Inferior parietal cortex (tissue), 1 donor: ENCODE measurements at regions not wholly inside any gene's neighbourhood (a gene's known extent, or its start where the extent isn't known, plus 50 kb on each side); places are given as distances from the start of the nearest gene placed in this dataset.

Source experiments
- DNase-seq: peaks from one replicate; pipeline ENCODE4 v3.0.0-alpha.2; 2016; ENCODE audit errors: extremely low spot score

DNA sequence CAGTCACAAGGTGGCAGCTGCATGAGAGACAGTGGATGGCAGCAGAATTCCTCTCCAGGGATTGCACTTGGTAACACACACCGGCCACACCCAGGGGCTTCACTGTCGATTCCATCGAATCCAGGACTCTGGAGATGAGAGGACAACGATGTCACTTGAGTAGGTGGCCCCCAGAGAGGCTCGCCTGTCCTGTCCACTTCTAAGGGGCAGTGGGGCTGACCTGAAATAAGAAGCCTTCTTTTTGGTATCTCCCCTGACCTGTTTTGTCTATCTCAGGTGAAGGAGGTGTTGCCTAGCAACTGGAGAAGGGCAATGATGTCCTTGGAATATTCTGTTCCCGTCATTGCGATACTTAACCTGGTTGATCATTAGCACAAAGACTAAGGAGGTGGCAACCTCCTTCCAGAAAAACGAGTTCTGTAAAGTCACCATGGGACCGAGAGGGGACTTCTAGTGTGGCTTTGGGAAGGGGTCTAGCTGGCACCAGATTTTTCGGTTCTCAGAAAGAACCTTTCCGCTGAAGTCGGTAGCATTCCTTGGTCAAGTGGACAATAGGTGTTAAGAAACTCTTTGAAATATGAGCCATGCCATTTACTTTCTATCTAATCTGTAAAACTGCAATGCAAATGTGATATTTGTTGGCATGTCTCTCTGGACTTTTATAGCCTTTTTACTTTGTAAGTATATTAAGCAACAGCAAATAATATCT is 85.2 kb upstream of the TMPRSS2 start:
- DNase-seq = no peak

DNA sequence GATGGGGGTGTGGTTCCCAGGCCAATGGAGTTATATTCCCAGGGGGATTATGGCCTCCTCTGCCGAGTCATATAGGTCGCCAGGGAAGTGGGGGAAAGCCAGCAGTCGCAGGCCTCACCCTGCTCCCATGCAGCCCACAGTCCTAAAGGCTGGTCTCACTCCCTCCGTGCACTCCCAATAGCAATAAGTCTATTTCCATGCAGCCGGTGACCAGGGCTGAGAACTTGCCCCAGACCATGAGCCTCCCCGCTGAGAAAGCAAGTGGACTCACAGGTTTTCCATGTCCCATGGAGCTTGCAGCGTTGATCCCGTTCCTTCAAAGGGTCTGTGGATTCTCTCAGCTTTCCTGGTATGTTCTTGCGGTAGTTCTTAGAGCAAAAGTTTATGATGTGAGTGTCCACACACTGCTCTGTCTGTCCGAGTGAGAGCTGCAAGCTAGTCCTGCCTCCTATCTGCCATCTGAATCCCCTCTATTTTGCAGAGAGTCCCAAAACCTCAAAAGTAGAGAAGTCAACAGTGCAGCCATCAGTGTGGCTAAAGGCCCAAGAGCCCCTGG is 81.7 kb upstream of the TMPRSS2 start:
- no peak for DNase-seq

DNA sequence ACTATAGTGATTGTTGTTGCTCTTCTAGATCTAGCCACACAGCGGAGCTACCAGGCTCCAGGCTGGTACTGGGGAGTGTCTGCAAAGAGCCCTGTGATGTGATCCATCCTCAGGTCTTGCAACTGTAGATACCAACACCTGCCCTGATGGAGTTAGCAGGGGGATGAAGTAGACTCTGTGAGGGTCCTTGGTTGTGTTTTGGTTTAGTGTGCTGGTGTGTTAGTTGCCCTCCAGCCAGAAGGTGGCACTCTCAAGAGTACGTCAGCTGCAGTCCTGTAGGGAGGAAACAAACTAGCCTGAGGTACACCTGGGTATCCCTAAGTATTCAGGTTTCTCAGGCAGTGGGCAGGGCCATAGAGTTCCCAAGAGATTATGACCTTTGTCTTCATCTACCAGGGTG is 81.2 kb upstream of the TMPRSS2 start:
- DNase-seq = no peak

DNA sequence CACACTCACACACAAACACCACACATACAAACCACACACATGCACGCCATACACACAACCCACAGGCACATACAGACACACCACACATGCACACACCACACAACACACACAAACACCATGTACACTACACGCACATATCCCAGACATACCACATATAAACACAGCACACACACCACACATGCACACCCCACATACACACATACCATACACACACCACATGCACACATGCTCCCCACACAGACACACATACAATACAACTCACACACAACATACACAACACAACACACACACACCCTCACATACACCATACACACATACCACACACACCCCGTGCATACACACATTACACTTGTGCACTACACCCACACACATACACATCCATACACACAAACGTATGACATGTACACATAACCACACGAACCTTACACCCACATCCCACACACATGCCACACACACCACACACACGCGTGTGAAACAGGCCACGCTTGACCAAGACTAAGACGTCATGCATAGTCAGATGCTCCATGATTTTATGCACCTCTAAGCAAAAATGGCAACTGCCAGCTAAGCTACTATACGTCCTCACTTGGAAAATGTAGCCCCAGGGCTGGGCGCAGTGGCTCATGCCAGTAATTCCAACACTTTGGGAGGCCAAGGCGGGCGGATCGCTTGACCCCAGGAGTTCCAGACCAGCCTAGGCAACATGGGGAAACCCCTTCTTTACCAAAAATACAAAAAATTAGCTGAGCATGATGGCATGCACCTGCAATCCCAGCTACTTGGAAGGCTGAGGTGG is 77.4 kb upstream of the TMPRSS2 start:
- no peak for DNase-seq

DNA sequence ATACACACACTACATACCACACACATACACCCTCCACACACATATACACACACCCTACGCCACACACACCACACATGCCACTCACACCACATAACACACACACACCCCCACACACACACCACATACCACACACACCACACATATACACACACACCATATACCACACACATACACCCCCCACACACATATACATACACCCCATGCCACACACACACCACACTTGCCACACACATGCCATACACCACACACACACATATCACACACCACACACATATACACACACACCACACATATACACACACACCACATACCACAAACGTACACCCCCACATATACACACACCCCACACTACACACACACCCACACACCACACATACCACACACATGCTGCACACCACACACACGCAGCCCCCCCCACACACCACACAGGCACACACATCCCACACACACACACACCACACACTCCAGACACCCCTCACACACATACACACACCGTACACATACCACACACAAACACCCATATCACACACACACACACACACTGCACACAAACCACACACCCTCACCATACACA is 76.7 kb upstream of the TMPRSS2 start:
- no peak for DNase-seq

DNA sequence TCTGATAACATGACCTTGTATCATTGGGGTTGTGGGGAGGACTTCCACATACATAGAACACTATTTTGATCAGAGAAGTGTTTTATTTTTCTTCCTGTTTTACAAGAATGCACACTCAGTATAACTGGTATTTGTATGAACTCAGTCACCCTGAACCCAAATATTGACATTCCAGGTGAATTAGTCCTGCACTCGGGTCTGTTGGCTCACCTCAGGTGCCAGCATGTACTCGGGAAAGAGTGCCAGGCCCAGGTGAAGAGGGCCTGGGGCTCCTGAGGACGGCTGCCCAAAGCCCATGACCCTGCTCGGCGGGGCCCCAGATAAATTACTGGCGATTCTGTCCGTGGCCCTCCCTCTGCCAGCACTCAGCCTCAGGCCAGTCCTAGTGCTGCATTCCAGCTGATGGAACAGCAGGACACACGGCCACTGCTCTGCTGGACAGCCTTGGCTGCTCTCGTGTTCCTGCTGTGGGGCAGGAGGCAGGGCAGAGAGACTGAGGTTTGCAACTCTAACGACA is 75.4 kb upstream of the TMPRSS2 start:
- DNase-seq = no peak

DNA sequence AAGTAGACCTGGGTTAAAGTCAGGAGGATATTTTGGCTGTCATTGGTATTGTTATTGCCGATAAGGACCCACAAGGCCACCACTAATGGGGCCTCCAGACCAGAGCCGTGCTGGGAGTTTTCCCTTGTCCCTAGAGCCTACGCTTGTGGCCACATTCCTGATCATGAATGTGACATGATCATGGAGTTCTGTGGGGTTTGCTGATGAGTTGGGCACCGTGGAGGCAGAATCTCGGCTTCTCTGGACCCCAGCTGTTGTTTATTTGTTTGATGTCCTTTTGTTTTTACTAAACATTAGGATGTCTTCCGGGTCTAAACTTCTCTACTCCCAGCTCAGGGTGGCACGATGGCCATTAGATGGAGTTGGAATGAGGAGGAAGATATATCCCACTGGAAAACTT is 74.9 kb upstream of the TMPRSS2 start:
- no peak for DNase-seq

DNA sequence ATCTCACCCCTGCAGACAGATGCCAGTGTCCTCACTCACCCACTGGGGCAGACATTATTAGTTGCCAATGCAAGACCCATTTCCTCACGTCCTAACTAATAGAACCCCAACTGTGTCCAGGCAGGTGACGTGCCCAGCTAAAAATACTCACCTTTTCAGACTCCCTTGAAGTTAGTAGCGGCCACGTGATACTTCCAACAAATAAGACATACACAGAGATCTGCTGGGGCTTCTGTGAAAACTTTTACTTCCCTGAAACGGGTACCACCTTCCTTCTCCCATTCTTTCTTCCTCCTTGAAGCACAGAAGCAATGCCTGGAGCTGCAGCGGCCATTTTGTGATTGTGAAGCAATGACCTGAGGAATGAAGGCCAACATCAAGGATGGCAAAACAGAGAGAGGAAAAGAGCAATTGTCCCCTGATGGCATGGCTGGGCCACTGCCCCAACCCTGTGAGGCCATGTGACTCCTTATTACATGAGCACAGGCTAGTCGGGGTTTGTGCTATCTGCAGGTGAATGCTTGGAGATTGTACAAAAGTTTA is 74.4 kb upstream of the TMPRSS2 start:
- DNase-seq = no peak

DNA sequence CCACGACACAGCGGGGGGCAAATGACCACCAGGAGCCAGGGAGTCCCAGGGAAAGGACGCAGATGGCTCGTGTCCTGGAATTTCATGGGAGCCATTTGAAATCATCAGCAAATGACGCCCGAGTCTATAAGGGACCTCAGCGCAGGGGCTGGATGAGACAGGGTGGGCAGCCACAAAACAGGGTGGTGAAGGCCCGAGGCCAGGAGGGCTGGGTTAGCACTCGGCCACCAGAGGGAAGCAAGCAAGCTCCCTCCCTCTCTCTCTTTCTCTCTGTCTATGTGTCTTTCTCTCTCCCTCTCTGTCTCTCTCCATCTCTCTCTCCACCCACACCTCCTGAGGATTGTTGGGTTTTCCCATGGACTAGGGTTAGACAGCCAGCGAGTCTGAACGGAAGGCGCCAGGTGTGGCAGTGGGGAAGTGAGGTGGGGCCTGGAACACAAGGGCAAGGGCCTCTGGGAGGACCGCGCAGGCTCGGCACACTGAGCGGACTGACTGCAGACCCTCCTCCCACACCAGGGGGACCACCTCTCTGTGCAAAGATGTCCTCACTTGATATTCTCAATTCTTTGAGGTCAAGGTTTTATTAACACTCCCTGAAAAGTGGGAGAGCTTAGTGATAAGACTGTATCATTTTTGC is 73.8 kb upstream of the TMPRSS2 start:
- no peak for DNase-seq

DNA sequence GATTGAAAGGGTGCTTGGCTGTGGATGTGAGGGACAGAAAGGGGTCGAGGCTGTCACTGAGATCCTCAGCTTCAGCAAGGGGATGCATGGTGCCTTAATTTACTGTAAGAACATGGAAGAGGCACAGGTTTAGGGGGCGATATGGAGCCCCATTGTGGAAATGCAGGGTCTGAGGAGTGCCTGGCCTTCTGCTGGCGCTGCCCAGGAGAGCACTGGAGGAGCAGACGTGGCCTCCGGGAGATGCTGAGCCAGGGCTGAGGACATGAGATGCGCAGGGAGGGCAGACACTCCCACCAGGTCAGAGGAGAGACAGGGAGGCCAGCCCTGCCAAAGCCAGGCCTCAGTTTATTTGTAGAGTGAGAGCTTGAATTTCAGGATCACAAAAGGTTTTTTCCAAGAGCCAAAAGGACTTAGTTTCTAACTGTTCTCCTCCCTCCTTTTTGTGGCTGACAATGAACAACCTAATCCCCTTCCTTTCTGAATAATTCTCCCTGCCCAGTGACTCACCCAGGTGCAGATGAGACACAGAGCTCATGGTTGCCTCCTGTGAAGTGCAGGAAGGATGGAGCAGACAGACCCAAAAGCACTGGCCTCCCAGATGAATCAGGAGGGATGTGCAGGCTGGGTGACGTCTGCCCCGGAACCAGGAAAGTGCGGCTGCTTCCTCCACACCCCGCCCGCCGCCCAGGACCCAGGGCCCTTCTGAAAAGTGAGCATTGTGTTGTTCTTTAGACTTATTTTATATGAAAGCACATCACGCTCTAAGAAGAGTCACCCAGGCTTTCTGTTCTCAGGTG is 73.0 kb upstream of the TMPRSS2 start:
- no peak for DNase-seq

DNA sequence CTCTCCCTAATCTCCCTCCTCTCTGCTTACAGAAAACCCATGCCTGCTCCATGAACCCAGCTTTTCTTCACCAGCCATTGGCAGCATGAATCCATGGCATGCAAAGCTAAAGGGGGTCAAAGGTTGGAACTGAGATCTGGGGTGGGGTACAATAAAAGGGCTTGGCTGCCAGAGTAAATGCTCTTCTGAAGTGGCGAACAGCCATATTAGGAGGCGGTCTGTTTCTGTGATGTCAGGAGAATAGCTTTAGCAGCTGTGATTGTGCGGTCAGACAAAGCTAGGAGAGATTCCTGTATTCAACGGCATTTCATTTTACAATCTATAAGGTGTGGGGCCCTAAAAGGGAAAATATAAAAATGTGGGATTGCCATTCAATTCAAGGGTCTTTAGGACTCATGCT is 71.7 kb upstream of the TMPRSS2 start:
- DNase-seq = no peak

DNA sequence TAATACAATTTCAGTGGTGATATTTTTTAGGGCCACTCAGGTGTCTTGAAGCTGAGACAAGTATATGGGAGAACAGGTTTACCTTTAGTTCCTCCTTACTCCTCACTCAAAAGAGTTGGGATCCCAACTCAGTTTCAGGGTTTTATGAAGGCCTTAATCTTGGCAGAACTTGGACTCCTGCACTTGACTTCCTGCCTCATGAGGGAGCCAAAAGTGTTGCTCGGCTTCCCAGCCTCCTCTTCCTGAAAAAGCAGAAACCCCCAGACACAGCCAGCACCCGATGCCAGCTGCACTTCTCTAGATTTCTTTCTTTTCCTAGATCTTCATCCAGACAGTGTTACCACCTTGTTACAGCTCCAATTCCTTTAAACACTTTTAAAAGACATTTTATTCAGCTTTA is 70.8 kb upstream of the TMPRSS2 start:
- no peak for DNase-seq

DNA sequence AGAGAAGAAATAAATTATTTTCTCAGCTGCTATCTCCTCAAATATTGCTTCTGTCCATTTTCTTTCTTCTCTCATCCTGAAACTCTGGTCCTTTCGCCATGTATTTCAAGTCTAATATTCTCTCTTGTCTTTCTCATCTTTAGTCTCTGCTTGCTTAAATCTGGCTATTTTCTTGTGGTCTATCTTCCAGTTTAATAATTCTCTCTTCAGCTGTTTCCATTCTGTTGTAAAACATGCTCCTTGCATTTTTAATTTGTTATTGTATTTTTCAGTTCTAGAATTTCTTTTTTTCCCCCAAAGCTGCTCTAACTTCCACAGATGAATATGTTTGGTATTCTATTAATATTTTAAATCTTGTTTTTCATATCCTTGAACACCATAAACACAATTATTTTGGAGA is 70.1 kb upstream of the TMPRSS2 start:
- no peak for DNase-seq

DNA sequence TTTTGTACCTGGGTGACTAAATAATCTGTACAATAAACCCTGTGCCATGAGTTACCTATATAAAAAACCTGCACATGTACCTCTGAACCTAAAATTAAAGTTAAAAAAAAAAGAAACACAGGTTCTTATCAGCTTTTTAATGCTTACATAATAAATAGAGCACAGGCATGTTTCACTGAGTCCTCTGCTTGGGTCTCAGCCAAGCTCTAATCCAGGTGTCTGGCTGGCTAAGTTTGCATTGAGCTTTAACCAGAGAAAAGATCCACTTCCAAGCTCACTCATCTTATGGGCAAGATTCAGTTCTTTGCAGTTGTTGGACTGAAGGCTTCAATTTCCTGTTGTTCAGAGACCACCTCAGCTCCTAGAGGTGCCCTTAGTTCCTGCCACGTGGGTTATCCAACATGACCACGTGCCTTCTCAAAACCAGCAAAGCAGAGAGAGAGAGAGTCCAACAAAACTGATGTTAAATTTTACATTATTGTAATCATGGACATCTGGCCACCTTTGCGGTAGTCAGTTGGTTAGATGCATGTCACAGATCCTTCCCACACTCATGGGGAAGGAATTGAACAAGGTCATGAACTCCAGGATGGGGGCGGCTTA is 68.2 kb upstream of the TMPRSS2 start:
- DNase-seq = no peak

DNA sequence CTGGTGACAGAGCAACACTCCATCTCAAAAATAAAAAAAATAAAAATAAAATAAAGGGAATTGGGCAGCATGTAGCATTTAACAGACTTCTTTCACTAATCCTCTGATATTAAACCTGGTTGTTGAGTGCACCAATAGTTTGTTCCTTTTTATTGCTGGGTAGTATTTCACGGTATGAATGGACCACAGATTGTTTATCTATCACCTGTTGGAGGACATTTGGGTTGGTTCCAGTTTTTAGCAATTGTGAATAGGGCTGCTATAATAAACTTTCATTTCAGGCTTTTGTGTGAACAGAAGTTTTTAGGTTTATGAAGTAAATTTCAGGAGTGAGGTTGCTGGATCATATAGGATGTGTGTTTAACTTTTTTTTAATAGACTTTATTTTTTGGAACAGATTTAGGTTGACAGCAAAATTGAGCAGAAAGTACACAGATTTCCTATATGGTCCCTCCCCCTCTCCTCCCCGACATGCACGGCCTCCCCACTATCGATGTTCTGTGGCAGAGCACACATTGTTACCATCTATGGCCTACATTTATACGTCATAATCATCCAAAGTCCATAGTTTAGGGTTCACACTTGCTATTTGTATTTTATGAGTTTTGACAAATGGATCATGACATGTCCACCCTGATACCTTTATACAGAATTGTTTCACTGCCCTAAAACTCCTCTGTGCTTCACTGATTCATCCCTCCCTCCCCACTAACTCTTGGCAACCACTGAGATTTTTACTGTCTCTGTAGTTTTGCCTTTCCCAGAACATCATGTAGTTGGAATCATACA is 66.1 kb upstream of the TMPRSS2 start:
- DNase-seq = no peak

DNA sequence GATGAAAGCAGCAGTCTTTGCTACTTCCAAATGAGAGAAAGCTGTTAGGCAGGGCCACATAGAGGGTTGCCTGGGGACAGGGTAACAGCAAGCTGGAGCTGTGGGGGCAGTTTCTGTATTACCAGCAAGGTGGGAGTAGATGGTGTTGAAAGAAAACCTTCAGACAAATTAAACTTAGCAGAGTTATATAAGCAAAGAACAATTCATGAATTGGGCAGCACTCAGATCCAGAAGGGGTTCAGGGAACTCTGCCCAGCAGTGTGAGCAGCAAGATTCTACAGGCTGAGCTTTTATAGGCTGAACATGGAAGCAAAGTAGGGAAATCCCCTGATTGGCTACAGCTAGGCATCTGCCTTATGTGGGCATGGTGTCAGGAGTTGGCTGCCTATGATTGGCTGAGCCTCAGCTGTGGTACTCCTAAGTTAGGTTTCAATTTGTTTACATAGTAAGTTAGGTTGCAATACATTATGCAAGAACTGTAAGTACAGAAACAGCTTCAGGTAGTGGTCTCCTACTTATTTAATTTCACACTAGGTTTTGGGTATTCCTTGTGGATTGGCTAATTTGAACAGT is 64.1 kb upstream of the TMPRSS2 start:
- DNase-seq = no peak

DNA sequence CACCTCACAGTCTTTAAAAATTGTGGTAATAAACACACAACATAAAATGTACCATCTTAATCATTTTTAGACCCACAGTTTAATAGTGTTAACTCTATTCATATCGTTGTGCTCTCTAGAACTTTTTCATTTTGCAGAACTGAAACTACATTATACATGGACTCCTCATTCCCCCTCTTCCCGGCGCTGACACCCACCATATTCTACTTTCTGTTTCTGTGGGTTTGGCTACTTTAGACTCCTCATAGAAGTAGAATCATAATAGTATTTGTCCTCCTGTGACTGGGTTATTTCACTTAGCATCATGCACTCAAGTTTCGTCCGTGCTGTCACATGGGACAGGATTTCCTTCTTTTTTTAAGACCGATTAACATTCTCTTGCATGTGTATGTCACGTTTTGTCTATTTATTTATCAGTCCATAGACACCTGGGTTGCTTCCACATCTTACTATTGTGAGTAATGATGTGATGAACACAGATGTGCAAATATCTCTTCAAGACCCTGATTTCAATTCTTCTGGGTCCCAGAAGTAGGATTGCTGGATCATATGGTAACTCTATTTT is 62.9 kb upstream of the TMPRSS2 start:
- no peak for DNase-seq

DNA sequence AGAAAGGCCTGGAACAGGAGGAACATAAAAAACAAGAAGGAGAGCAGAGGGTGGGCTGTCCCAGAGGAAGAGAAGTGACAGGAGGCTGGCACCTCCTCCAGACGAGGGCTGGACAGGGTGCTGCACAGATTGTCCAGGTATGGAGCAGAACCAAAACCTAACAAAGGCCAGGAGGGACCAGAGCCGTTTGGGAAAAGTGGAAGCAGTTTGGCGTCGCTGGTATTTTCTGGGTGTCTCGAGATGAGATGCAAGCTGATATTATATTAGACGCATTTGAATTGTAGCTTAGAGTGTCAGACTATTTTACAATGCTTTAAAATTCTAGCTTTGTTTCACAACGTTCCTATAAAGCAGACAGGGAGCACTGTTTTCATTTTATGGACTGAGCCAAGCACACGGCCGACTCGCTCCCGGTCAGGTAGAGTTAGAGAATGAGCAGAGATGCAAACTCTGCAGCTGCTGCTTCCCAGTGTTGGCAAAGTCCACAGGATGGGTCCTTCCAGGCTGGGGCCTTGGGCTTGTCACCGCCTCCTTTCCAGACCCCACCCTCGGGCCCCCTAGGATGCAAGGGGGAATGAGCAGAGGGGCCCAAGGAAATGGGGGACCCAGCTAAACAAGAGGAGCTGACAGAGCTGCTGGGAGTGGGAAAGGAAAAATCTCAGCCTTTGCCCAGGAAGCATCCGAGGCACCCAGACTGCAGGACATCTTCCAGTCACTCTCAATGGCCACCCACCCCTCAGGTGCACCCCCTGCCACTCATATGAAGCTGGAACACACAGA is 60.8 kb upstream of the TMPRSS2 start:
- DNase-seq = no peak
